ENCODE measurements at regions not wholly inside any gene's neighbourhood (a gene's known extent, or its start where the extent isn't known, plus 50 kb on each side); places are given as distances from the start of the nearest gene placed in this dataset.

DNA sequence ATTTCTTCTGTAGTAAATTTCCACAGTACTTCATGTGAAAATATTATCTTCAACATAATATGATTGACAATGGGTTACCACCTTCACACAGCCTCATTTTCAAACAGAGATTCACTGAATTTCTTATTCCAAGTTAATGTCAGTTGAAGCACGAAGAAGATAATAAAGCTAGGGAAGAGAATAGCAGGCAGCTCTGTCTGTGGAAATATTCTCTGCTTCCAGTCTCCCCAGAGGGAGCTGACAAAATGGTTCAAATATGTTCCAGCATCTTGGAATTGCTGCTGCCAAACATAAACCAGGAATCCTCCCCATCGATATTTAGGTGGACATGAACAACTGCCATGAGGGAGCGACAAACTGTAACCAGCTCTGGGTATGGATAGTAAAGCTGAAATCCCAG is 224.8 kb downstream of the GJA1 start:
- TF ChIP-seq EZH2 (IDR thresholded peaks at IDR 0.05): no peak
- TF ChIP-seq, protein P1, sequence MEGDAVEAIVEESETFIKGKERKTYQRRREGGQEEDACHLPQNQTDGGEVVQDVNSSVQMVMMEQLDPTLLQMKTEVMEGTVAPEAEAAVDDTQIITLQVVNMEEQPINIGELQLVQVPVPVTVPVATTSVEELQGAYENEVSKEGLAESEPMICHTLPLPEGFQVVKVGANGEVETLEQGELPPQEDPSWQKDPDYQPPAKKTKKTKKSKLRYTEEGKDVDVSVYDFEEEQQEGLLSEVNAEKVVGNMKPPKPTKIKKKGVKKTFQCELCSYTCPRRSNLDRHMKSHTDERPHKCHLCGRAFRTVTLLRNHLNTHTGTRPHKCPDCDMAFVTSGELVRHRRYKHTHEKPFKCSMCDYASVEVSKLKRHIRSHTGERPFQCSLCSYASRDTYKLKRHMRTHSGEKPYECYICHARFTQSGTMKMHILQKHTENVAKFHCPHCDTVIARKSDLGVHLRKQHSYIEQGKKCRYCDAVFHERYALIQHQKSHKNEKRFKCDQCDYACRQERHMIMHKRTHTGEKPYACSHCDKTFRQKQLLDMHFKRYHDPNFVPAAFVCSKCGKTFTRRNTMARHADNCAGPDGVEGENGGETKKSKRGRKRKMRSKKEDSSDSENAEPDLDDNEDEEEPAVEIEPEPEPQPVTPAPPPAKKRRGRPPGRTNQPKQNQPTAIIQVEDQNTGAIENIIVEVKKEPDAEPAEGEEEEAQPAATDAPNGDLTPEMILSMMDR (IDR thresholded peaks at IDR 0.05): no peak

Data from neural progenitor cell (in vitro differentiated cells).